H9 (cell line): ENCODE measurements at regions not wholly inside any gene's neighbourhood (a gene's known extent, or its start where the extent isn't known, plus 50 kb on each side); places are given as distances from the start of the nearest gene placed in this dataset.

Experiments
- DNase-seq: peaks from one replicate; pipeline ENCODE4 v3.0.0-alpha.2; 2017
- H2AFZ ChIP-seq: one replicate; pipeline ENCODE4 v1.6.1; 2013; ENCODE audit warnings: mild to moderate bottlenecking, low read length, control low read depth, moderate library complexity
- H2AK5ac ChIP-seq: 2 replicates; pipeline ENCODE4 v1.6.1; 2013; ENCODE audit warnings: low read length, control low read depth, mixed read lengths; ENCODE audit not compliant: insufficient read length
- H2BK120ac ChIP-seq: one replicate; pipeline ENCODE4 v1.6.1; 2013; ENCODE audit warnings: low read depth, mild to moderate bottlenecking, low read length, control low read depth, inconsistent platforms; ENCODE audit not compliant: poor library complexity, severe bottlenecking
- H2BK12ac ChIP-seq: 2 replicates; pipeline ENCODE4 v1.6.1; 2013; ENCODE audit warnings: low read length, control low read depth, mixed read lengths, low read depth; ENCODE audit not compliant: insufficient read length
- H2BK15ac ChIP-seq: 2 replicates; pipeline ENCODE4 v1.6.1; 2013; ENCODE audit warnings: low read depth, low read length, control low read depth
- H2BK20ac ChIP-seq: one replicate; pipeline ENCODE4 v1.6.1; 2013; ENCODE audit warnings: low read depth, mild to moderate bottlenecking, low read length, control low read depth, inconsistent platforms; ENCODE audit not compliant: poor library complexity, severe bottlenecking
- H2BK5ac ChIP-seq: 2 replicates; pipeline ENCODE4 v1.6.1; 2013; ENCODE audit warnings: low read length, control low read depth, mixed read lengths; ENCODE audit not compliant: insufficient read length
- H3K14ac ChIP-seq: 2 replicates; pipeline ENCODE4 v1.6.1; 2013; ENCODE audit warnings: low read length, control low read depth; ENCODE audit not compliant: insufficient read depth
- H3K18ac ChIP-seq: 2 replicates; pipeline ENCODE4 v1.6.1; 2013; ENCODE audit warnings: low read depth, mild to moderate bottlenecking, mixed read lengths, low read length, control low read depth; ENCODE audit not compliant: insufficient read length
- H3K23ac ChIP-seq: 2 replicates; pipeline ENCODE4 v1.6.1; 2013; ENCODE audit warnings: low read length, control low read depth, mixed read lengths, low read depth; ENCODE audit not compliant: insufficient read length
- H3K23me2 ChIP-seq: 2 replicates; pipeline ENCODE4 v1.6.1; 2013; ENCODE audit warnings: low read depth, mild to moderate bottlenecking, mixed read lengths, low read length, control low read depth; ENCODE audit not compliant: insufficient read length, poor library complexity, severe bottlenecking
- H3K27ac ChIP-seq: 2 replicates; pipeline ENCODE4 v1.5.1; 2013; ENCODE audit warnings: low read length, control low read depth, mixed read lengths, low read depth; ENCODE audit not compliant: insufficient read length
- H3K27me3 ChIP-seq: 2 replicates; pipeline ENCODE4 v1.6.1; 2013; ENCODE audit warnings: low read length, control low read depth, inconsistent platforms; ENCODE audit not compliant: insufficient read depth
- H3K4ac ChIP-seq: 2 replicates; pipeline ENCODE4 v1.6.1; 2013; ENCODE audit warnings: low read depth, mild to moderate bottlenecking, control low read depth, inconsistent platforms, low read length, moderate library complexity
- H3K4me1 ChIP-seq: 2 replicates; pipeline ENCODE4 v1.6.1; 2013; ENCODE audit warnings: low read length, control low read depth, inconsistent platforms; ENCODE audit not compliant: insufficient read depth
- H3K4me2 ChIP-seq: 2 replicates; pipeline ENCODE4 v1.6.1; 2013; ENCODE audit warnings: low read length, control low read depth, mixed read lengths; ENCODE audit not compliant: insufficient read length, insufficient read depth
- H3K56ac ChIP-seq: 2 replicates; pipeline ENCODE4 v1.6.1; 2013; ENCODE audit warnings: low read depth, mild to moderate bottlenecking, mixed read lengths, low read length, control low read depth; ENCODE audit not compliant: insufficient read length
- H3K79me1 ChIP-seq: 2 replicates; pipeline ENCODE4 v1.6.1; 2013; ENCODE audit warnings: low read depth, mild to moderate bottlenecking, moderate library complexity, low read length, control low read depth, inconsistent platforms; ENCODE audit not compliant: insufficient read depth, poor library complexity, severe bottlenecking
- H3K79me2 ChIP-seq: 2 replicates; pipeline ENCODE4 v1.6.1; 2013; ENCODE audit warnings: low read length, control low read depth, inconsistent platforms; ENCODE audit not compliant: insufficient read depth
- H3K9ac ChIP-seq: 2 replicates; pipeline ENCODE4 v1.6.1; 2013; ENCODE audit warnings: low read length, control low read depth, mixed read lengths; ENCODE audit not compliant: insufficient read length; ENCODE audit errors: extremely low read depth
- H3K9me3 ChIP-seq: one replicate; pipeline ENCODE4 v1.6.1; 2013; ENCODE audit warnings: low read depth, low read length, inconsistent platforms; ENCODE audit not compliant: control insufficient read depth
- H3T11ph ChIP-seq: one replicate; pipeline ENCODE4 v1.6.1; 2013; ENCODE audit warnings: mild to moderate bottlenecking, low read length, control low read depth, inconsistent platforms
- H4K20me1 ChIP-seq: one replicate; pipeline ENCODE4 v1.6.1; 2013; ENCODE audit not compliant: control insufficient read depth, insufficient read length, insufficient read depth
- H4K5ac ChIP-seq: 2 replicates; pipeline ENCODE4 v1.6.1; 2013; ENCODE audit warnings: low read depth, mild to moderate bottlenecking, mixed read lengths, low read length, control low read depth; ENCODE audit not compliant: insufficient read length
- H4K8ac ChIP-seq: replicated peaks from 2 replicates; pipeline ENCODE4 v1.6.1; 2013; ENCODE audit warnings: low read length, control low read depth, mixed read lengths, low read depth; ENCODE audit not compliant: insufficient read length
- H4K91ac ChIP-seq: 2 replicates; pipeline ENCODE4 v1.6.1; 2013; ENCODE audit warnings: low read depth, mild to moderate bottlenecking, moderate library complexity, mixed read lengths, low read length, control low read depth; ENCODE audit not compliant: insufficient read length
- H3K27ac Mint-ChIP-seq, 3 experiments: 2 replicates in 2 of 3; 3 replicates in 1 of 3; pipeline ENCODE4 v1.8.0; 2020 to 2021; ENCODE audit warnings: mixed read lengths in 3 of 3, mild to moderate bottlenecking in 1 of 3, moderate library complexity in 1 of 3
- H3K27me3 Mint-ChIP-seq: 2 replicates; pipeline ENCODE4 v1.8.0; 2021; ENCODE audit warnings: low read depth, mild to moderate bottlenecking, moderate library complexity, mixed read lengths
- H3K36me3 Mint-ChIP-seq, 3 experiments: 2 replicates in 2 of 3; 3 replicates in 1 of 3; pipeline ENCODE4 v1.8.0; 2020 to 2021; ENCODE audit warnings: low read depth in 3 of 3, mixed read lengths in 3 of 3; ENCODE audit not compliant: insufficient read depth in 1 of 3
- H3K4me1 Mint-ChIP-seq, 2 experiments: 2 replicates each; pipeline ENCODE4 v1.8.0; 2020; ENCODE audit warnings: mixed read lengths in 2 of 2
- H3K4me3 Mint-ChIP-seq, 2 experiments: 2 replicates in 1 of 2; 3 replicates in 1 of 2; pipeline ENCODE4 v1.8.0; 2020 to 2021; ENCODE audit warnings: mild to moderate bottlenecking in 2 of 2, mixed read lengths in 2 of 2, moderate library complexity in 1 of 2
- H3K9me3 Mint-ChIP-seq, 2 experiments: 2 replicates in 1 of 2; 3 replicates in 1 of 2; pipeline ENCODE4 v1.8.0; 2020; ENCODE audit warnings: mild to moderate bottlenecking in 2 of 2, mixed read lengths in 2 of 2, moderate library complexity in 1 of 2
- CTCF ChIP-seq: fragments of 200-600 bp; sonication (generic); conservative IDR thresholded peaks from 3 replicates; pipeline ENCODE4 v1.8.0; 2021; ENCODE audit warnings: antibody characterized with exemption, mild to moderate bottlenecking

GRCh38 chr3:1495466-1495865 lies 402.6 kb downstream of the CNTN6 start:
- no peak overlapping the region for H3K23ac ChIP-seq
- no peaks in the 10 kb centered on the region for H3K27me3 ChIP-seq
- no peak overlapping the region for H3K27ac ChIP-seq
- H2BK120ac ChIP-seq: no peak overlapping the region
- no peaks in the 10 kb centered on the region for H3K23me2 ChIP-seq
- no peak overlapping the region for H2BK12ac ChIP-seq
- H3K4me1 ChIP-seq: no peaks in the 10 kb centered on the region
- no peak overlapping the region for H4K5ac ChIP-seq
- H3K56ac ChIP-seq: no peak overlapping the region
- no peak overlapping the region for H3K4me2 ChIP-seq
- no peak for DNase-seq
- no peak overlapping the region for H4K91ac ChIP-seq
- Mint-ChIP-seq H3K4me1 (peaks cover 0 to 4% of the 10 kb centered on the region in 2 experiments; a peak in 2 of 4 replicates), H3K36me3 (no peaks in the 10 kb centered on the region), H3K9me3 (no peaks in the 10 kb centered on the region), H3K27ac (no peak overlapping the region), H3K4me3 (no peak overlapping the region), H3K27me3 (no peaks in the 10 kb centered on the region)
- no peak overlapping the region for H2AK5ac ChIP-seq
- H3T11ph ChIP-seq: no peak overlapping the region
- H2BK5ac ChIP-seq: no peak overlapping the region
- H3K4ac ChIP-seq: no peak overlapping the region
- no peak overlapping the region for H2AFZ ChIP-seq
- H2BK15ac ChIP-seq: no peak overlapping the region
- no peak for TF ChIP-seq CTCF
- no peak overlapping the region for H3K14ac ChIP-seq
- H3K9me3 ChIP-seq: no peaks in the 10 kb centered on the region
- no peak overlapping the region for H2BK20ac ChIP-seq
- H3K79me1 ChIP-seq: no peaks in the 10 kb centered on the region
- no peaks in the 10 kb centered on the region for H4K20me1 ChIP-seq
- H3K18ac ChIP-seq: no peak overlapping the region
- no peak overlapping the region for H3K9ac ChIP-seq
- no peak overlapping the region for H4K8ac ChIP-seq
- no peaks in the 10 kb centered on the region for H3K79me2 ChIP-seq
